ENCODE measurements at regions not wholly inside any gene's neighbourhood (a gene's known extent, or its start where the extent isn't known, plus 50 kb on each side); places are given as distances from the start of the nearest gene placed in this dataset.
"Not testable (repeated sequence)": the region's sequence is repeated elsewhere in the genome, so short reads cannot be mapped to it uniquely, and the experiment has no call there.

DNA sequence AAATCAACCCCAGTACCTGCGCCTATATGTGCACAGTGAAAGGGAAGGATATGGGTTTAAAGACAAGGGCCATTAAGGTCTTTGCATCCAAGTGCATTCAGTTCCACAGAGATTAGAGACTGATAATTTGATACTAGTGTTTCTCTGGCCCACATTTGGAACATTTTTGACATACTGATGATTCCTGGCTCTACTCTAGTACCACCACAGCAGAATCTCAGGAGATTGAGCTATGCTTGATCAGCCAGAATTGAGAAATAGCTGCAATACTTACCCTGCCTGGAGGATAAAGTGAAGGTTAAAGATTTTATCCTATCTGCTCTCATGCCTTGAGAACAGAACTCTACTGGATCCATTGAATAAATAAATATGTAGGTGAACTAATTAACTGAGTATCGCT, 1267.8 kb downstream of the SUCLG1 start:
- DNase-seq: no peak
- Histone ChIP-seq H3K4me3 (no peak overlapping the region), H3K27me3 (ENCODE audit: low read depth) (no peaks in the 10 kb centered on the region), H3K4me1 (no peaks in the 10 kb centered on the region), H3K36me3 (no peaks in the 10 kb centered on the region), H3K27ac (no peak overlapping the region), H3K9me3 (no peaks in the 10 kb centered on the region)
- TF ChIP-seq, protein P1, sequence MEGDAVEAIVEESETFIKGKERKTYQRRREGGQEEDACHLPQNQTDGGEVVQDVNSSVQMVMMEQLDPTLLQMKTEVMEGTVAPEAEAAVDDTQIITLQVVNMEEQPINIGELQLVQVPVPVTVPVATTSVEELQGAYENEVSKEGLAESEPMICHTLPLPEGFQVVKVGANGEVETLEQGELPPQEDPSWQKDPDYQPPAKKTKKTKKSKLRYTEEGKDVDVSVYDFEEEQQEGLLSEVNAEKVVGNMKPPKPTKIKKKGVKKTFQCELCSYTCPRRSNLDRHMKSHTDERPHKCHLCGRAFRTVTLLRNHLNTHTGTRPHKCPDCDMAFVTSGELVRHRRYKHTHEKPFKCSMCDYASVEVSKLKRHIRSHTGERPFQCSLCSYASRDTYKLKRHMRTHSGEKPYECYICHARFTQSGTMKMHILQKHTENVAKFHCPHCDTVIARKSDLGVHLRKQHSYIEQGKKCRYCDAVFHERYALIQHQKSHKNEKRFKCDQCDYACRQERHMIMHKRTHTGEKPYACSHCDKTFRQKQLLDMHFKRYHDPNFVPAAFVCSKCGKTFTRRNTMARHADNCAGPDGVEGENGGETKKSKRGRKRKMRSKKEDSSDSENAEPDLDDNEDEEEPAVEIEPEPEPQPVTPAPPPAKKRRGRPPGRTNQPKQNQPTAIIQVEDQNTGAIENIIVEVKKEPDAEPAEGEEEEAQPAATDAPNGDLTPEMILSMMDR (IDR thresholded peaks at IDR 0.05): no peak
- no peak for ATAC-seq
- intact Hi-C loops (cut with DNase I): no loop called here

GRCh38 chr2:83186105-83186760, 1272.8 kb downstream of the SUCLG1 start:
- Histone ChIP-seq H3K27ac (no peak overlapping the region), H3K27me3 (ENCODE audit: low read depth) (no peaks in the 10 kb centered on the region), H3K9me3 (no peaks in the 10 kb centered on the region), H3K4me1 (no peaks in the 10 kb centered on the region), H3K4me3 (no peak overlapping the region), H3K36me3 (no peaks in the 10 kb centered on the region)
- ATAC-seq (no peak), DNase-seq (no peak)
- TF ChIP-seq, protein P1 (IDR thresholded peaks at IDR 0.05): no peak
- intact Hi-C loops (cut with DNase I): no loop called here

- H3K4me1 ChIP-seq; H3K27ac ChIP-seq; H3K36me3 ChIP-seq; ATAC-seq; H3K27me3 ChIP-seq (ENCODE audit: low read depth); DNase-seq; H3K9me3 ChIP-seq; H3K4me3 ChIP-seq; intact Hi-C loops (cut with DNase I): not testable (repeated sequence)
Measured at GRCh38 chr2:83180862-83181530, 1278.1 kb downstream of the SUCLG1 start.

GRCh38 chr2:83176539-83176938, 1282.5 kb downstream of the SUCLG1 start:
- TF ChIP-seq, protein P1 (IDR thresholded peaks at IDR 0.05): no peak
- ATAC-seq: no peak
- H3K27me3 ChIP-seq (ENCODE audit: low read depth): no peaks in the 10 kb centered on the region
- H3K36me3 ChIP-seq: no peaks in the 10 kb centered on the region
- H3K4me3 ChIP-seq: no peak overlapping the region
- H3K4me1 ChIP-seq: no peaks in the 10 kb centered on the region
- intact Hi-C loops (cut with DNase I): no loop called here
- DNase-seq: no peak
- H3K9me3 ChIP-seq: no peaks in the 10 kb centered on the region
- no peak overlapping the region for H3K27ac ChIP-seq

GRCh38 chr2:83172841-83173240, 1286.2 kb downstream of the SUCLG1 start:
- H3K4me1 ChIP-seq: no peaks in the 10 kb centered on the region
- TF ChIP-seq, protein P1 (IDR thresholded peaks at IDR 0.05): no peak
- no peaks in the 10 kb centered on the region for H3K36me3 ChIP-seq
- no peaks in the 10 kb centered on the region for H3K27me3 ChIP-seq (ENCODE audit: low read depth)
- no peak overlapping the region for H3K4me3 ChIP-seq
- no peak for DNase-seq
- H3K9me3 ChIP-seq: no peaks in the 10 kb centered on the region
- intact Hi-C loops (cut with DNase I): no loop called here
- no peak overlapping the region for H3K27ac ChIP-seq
- no peak for ATAC-seq

GRCh38 chr2:83168377-83168776, 1290.7 kb downstream of the SUCLG1 start:
- DNase-seq (no peak), ATAC-seq (no peak)
- no peaks in the 10 kb centered on the region for H3K4me1 ChIP-seq
- TF ChIP-seq, protein P1 (IDR thresholded peaks at IDR 0.05): no peak
- intact Hi-C loops (cut with DNase I): no loop called here
- H3K27ac ChIP-seq: no peak overlapping the region
- H3K9me3 ChIP-seq: no peaks in the 10 kb centered on the region
- H3K4me3 ChIP-seq: no peak overlapping the region
- no peaks in the 10 kb centered on the region for H3K27me3 ChIP-seq (ENCODE audit: low read depth)
- no peaks in the 10 kb centered on the region for H3K36me3 ChIP-seq
